GM21515 (cell line): ENCODE measurements at regions not wholly inside any gene's neighbourhood (a gene's known extent, or its start where the extent isn't known, plus 50 kb on each side); places are given as distances from the start of the nearest gene placed in this dataset.

Experiments
- ATAC-seq: cut with Tn5 transposase; IDR thresholded peaks from one replicate; pipeline ENCODE4 v1.9.1; 2021; ENCODE audit not compliant: unreplicated experiment

DNA sequence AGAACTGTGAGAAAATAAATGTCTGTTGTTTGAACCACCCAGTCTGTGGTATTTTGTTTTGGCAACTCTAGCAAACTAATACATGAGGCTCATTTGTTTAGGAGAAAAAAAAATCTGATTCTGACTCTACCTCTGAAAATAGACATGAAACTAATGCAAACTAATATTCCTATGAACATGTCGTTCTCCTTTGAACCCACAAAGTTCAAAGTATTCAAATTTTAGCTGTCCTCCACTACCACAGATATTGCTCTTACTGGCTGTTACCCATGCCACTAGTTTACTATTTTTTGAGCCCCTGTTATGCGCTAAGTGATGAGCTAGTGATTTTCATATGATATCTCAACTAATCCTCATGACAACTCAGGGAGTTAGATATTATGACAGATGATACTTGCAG, 58.8 kb upstream of the ZNF804B start:
- peak; percentile 55 for ATAC-seq

DNA sequence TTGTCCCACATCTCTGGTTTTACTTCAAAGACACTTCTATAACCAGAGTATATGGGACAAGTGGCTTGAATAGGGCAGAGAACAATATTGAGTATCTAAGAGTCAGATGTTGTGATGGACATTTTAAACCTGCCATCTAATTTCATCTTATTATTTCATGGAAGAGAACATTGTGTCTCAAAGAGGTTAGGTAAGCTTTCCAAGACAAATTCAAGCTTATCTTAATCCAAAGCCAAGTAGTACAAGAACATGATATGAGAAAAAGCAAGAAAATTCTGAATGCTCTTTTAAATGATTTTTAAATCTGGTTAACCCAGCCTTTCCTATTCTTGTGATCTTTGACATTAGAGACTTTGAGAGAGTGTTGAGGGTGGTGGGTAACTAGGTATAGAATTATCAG, 65.3 kb upstream of the ZNF804B start:
- ATAC-seq, result no peak

DNA sequence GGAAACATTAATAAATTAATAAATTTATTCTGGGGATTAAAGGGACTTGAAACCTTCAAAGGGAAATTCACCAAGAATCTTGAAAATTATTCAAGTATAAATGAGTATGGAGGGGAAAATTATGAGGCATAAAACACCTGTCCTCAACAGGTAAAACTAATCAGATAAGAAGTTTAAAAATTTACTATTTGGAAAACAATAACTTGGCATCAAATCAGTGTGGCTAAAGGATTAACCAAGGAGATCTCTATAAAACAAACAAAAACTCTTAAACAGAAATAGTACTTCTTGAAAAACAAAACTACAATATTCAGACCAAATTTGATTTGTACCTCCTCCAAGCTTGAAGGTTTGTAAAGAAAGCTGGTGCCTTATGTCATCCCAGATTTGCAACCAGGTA, 66.4 kb upstream of the ZNF804B start:
- no peak for ATAC-seq

DNA sequence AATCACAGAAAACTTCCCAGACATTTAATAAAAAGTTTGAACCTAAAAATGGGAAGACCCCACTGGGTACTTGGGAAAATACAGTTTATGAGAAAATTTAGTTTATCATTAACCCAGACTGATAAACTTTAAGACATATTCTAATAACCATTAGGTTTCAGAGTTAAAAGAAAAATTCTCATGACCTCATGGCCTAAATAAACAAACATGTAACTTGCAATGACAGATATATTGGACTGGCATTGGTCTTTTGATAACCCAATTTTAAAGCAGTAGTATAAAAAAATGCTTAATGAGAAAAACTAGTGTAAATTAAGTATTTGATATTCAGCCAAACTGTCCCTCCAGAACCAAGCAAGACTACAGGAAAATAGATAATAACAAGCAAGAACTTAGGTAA, 67.0 kb upstream of the ZNF804B start:
- no peak for ATAC-seq

DNA sequence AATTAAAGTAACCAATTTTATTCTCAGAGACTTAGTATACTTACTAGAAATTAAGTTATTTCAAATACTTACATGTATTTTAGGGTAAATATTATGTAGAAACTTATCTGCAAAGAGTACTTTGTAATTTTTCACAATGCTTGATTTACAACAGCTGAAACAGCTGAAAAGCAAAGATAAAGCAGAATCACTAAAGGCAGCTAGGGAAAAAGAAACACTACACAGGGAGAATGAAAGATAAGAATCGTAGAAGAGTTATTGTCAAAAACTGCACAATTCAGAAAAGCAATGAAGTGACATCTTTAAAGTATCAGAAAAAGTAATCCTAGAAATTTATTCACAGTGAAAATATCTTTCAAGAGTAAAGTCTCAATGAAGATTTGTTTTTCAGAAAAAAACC, 69.7 kb upstream of the ZNF804B start:
- ATAC-seq, result no peak

DNA sequence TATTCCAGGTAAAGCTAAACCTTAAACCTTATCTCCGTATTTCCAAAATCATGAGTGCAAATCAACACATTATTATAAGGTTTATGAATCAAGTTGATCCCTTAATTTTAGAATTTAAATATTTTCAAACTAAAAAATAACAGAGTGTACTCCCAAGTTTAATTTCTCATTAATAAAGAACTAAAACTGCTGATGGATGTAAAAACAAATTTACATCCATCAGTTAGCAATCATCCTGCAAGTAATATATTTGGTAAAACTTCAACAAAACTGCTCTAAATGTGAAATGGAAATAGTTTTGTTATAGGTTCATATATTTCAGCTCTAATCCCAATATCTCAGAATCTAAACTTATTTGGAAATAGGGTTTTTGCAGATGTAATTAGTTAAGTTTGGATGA, 71.3 kb upstream of the ZNF804B start:
- ATAC-seq, result no peak

DNA sequence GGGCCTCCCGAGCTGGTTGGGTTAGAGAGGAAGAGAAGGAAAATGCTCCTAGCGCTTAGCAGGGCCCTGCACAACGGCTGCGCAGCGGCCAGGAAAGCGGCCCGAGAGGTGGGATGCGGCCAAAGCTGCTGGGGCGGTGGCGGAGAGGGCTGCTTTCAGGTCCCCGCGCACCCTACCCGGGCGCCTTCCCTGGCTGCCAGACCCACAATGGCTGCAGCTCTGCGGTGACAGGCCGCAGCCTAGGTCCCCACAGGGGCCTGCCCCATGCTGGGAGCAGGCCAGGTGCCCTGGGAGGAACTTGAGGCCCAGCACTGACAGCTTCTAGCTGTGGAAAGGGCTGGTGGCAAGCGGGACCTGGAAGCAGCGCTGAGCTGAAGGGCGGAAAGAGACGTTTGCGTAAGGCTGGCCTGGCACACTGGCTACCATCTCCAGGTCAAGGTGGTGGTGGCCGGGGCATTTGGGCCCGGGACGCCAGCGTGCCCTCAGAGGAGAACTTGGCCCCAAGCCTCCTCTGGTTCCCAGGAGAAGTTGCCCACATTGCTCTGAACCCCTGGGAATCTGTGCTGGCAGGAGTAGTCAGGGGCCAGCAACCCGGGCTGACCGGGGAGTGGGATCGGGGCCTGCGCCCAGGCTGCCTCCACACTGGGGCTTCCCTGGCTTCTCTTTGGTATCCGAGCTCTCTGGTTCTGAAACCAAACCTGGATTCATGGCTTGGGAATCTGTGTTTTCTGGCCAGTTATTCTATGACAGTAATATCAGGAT, 72.9 kb upstream of the ZNF804B start:
- no peak for ATAC-seq

DNA sequence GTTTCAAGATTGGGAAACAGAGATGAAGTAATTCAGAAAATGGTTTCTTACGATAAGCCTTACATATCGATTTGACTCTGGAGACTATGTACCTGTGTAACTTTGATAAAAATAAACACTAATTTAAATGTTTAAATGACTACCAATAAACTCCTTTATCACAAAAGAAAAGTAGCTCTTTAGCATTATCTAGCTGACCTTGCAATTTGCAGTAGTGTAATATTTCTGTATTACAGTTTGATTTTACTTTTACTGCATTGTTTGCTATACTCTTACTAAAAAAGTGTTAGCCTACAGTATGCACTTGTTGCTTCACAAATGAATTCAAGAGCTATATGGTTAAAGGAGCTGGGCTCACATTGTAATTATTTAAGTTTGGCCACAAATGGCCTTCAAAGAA, 77.8 kb upstream of the ZNF804B start:
- no peak for ATAC-seq

DNA sequence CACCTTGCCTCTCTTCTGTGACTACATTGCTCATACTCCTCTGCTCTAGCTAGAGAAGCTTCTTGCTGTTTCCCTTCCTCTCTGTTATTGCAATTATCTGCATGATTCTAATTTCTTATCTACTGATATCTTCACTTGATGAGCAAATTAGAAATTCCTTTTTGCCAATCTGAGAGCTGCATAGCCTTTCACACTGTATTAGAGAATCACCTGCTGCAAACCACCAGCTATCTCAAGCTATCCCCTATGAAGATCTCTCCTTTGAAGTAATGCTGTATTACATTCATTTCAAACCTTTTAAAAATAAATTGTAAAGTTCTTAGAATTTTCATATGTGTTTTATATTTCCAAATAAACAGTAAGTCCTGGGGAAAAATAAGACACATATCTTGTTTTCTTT, 89.0 kb upstream of the ZNF804B start:
- no peak for ATAC-seq

DNA sequence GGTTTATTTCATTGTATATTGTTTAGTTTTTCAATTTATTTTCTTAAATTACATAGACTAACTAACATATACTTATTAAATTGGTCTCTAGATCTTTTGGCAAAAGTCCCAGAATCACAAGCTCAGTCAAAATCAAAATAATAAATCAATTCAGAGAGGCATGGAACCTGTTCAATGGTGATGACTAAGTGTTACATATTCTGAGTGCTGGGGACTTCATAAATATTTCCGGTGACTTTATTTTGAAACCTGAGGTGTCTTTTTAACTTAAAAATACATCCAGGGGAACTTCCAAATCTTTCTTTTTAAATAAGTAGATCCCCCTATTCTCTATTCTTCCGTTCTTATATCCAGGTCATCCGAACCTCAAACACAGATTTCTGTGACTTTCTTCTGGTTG, 89.6 kb upstream of the ZNF804B start:
- no peak for ATAC-seq

DNA sequence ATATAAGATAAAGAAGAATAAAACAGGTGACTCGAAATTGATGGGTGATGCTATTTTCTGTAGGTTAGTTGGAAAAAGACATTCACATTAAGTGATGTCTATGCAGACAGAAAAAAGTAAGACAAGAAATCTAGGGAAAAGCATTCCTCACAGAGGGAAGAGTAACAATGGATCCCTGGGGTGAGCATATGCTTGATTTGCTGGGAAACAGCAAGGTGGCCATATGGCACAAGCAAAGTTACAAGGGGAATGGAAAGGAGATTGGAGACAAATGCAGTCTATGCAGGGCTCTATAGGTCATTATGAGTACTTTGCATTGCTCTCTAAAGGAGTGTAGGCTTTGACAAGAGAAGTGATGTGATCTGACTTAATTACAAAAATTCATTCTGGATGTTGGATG, 90.9 kb upstream of the ZNF804B start:
- no peak for ATAC-seq

DNA sequence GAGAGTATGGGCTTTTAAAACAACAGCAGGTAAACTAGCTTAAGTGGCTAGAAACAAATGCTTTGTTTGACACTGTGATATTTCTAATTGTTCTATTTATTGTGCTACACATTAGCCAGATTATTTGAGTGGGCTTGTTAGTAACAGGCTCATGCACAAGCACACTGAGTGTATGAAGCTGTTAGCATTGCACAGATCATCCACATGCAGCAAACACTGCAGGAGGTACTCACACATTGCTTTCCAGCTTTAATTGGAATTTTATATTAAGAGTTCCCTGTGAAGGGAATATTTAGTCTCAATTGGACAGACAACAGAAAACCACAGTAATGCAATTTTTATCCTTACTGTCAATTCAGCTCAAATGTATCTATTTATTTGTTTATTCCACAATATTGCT, 92.9 kb upstream of the ZNF804B start:
- no peak for ATAC-seq

DNA sequence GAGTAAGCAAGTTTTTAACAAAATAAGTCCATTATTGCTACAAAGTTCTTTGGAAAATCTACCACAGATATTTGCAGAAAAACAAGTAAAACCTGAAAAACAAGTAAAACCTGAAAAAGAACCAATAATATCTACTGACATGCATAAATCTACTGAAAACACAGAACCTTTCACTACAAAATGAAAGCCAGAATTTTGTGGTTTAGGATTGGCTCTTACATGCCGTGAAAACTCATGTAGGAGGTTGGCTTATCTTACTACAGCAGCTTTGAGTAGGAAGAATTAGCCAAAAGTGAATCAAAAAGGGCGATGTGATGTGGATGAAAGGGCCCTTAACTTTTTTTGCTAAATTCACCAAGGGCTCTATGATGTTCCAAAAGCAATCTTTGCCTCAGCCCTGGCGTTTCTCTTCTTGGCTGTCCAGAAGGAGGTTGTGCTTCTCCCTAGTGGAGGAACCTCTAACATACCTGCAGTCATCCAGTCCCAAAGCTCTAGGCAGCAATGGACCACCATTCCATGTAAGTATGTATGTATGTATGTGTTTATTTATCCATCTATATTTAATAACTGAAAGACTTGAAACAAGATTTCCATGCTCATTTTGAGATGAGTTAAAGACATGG, 93.5 kb upstream of the ZNF804B start:
- no peak for ATAC-seq

DNA sequence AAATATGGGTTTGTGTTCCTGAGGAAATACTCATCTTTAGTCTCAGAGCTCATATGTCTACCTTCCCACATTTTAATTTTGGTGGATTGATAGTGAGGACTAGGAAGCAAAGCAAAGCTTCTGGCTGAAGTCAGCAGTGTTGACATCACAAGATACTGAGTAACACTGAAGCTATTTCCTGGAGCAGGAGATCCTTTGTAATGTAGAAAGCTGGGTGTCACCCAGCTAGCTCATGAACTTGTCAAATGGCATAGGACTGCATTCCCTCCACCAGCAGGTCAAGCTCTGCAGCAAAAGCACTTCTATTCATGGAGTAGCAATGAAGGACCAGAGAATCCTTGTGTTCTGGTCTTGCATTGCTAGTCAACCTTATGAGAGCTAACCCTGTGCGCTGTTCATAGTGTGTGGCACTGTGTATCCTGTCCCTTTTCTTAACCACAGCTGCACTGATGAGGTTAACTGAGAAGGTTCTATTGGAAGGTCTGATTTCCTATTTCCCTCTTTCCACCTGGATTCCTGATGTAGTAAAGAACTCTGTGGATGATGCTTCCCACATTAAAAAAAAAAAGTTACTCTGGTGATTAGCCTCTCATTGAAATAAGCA, 94.8 kb upstream of the ZNF804B start:
- no peak for ATAC-seq

DNA sequence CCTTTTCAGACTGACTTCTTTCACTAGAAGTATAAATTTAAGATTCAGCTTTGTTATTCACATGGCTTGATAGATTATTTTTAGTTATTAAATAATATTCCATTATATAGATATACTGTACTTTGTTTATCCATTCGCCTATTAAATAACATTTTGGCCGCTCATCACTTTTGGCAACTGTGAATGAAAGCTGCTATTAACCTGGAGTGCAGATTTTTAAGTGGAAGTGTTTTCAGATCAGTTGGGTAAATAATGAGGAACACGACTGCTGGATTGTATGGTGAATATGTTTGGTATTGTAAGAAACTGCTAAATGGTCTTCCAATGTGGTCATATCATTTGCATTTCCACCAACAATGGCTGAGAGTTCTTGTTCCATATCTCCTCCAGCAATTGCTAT, 97.6 kb upstream of the ZNF804B start:
- no peak for ATAC-seq

DNA sequence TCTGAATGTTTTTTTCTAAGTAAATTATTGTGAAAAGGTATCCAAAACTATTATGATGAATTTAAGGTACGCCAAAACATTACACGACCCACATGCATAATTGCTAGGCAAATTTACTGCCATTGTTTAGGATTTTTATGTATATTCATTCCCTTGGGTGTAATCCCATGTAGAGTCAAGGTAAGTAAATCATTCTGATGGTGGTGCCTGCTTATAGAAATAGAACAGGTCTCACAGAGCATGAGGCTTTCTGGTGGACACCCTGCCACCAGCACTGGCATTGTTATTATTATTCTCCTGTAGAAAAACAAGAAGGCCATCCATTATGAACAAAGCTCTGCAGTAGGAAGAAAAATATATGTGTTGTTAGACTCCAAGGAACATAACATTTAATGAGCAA, 111.7 kb upstream of the ZNF804B start:
- no peak for ATAC-seq

DNA sequence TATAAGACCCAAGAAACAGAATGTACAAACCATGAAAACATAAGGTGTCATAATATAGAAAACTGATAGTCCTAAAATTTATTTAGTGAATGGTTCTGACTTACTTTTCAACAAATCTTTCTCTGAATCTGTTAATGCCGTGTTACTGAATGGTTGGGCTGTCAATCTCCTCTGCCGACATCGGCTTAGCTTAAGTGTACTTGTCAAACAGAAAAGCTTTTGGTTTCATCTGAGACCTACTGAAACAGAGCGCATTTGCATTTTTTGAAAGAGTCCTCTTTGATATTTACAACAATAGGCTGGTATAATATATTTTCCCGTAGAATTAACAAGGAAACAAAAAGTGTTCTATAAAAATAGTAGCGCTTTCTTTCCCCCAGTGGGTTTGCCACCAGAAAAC, 120.9 kb upstream of the ZNF804B start:
- no peak for ATAC-seq

DNA sequence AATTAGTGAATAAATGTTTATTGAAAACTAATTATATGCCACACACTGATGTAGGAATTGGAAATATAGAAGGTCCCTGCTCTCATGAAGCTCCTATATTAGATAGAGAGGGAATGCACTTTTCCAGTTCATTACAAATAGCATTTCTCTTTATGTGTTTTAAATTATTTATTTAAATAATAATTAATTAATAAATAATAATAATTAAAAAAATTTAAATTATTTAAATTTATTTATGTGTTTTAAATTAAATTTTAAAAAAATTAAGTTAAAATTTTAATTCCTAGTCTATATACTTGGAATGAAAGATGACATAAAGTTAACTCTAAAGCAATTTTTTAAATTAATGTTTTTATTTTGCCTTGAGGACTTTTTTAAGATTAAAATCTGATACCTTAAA, 121.7 kb upstream of the ZNF804B start:
- ATAC-seq, result no peak

DNA sequence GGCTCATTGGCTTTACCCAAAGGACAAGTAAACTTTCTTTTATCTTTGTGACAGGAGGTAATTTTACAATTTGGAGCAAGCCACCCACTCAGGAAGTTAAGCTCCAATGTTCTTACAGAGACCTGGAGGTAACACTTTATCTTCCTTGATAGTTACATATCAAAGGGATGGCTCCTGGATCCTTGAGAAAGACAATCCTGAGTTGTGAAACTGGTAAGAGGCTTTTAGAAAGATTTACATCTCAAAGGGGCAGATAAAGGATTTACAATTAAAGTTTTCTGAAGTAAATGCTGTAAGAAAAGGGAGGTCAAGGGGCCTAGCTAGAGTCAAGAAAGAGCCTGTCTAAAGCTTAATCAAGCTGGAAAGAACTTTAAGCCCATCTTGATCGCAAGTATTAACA, 124.4 kb upstream of the ZNF804B start:
- no peak for ATAC-seq

DNA sequence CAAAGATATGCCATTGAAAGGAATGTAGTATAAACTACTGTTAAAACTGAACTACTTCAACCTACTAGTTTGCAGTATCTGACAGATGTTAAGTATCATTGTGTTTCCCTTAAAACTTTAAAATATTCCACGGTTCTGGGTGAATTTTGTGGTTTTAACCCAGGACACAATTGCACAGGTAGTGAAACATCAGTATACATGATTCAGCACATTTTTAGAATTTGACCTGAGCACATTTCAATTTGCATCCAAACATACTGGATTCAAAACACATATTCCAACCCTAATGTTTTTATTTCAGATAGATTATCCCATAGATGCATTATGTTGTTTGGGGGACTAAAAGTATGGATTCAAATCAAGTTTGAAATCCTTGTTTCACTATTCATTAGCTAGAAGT, 129.9 kb upstream of the ZNF804B start:
- no peak for ATAC-seq

DNA sequence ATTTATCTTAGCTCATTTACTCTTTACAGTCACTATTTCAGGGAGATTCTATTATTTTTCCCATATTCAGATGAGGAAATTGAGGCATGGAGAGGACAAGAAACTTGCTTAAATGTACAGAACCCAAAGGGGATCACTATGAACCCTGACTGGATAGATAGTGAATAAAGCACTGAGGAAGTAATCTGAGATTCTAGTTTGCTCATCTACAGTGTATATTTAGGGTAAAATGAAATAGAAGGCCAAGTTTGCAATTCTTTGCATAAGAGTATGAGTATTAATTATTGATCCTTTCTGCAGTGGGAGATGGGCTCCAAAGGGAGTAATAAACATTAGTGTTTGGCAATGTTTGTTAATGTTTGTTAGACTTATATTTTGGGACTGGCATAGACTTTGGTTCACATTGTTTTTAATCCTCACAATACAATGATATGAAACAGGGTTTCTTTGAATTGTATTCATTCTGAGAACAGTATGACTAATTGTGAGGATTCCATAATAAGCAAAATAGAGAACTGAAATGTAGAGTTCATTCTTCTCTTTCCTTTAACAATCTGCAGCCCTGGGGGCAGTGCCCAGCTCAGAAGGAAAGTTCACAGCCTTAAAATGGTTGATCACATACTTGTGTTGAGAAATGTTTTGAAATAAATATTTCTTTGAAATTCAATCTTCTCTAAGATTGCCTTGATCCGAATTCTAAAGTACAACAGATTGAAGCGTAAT, 131.0 kb upstream of the ZNF804B start:
- peak; percentile 99 for ATAC-seq

DNA sequence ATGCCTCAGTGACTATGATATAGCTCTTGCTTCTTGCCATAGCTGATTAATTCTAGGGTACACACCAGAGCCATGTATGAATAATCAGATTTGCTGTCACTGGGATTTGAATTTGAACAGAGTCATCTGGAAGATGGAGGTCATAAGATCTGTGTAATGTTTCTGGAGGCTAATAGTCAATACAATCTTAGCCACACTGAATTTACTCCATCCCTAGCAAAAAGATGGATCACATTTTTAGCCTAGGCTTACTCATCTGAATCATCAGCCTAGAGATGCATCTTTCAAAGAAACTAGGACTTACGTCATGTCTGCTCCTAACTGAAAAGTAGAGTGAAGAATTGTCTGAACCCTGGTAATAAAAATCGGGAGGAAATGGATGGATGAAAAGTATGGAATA, 142.3 kb upstream of the ZNF804B start:
- no peak for ATAC-seq
